Mammary epithelial cell (primary cell): ENCODE measurements at regions not wholly inside any gene's neighbourhood (a gene's known extent, or its start where the extent isn't known, plus 50 kb on each side); places are given as distances from the start of the nearest gene placed in this dataset.

Source experiments
- CTCF ChIP-seq, 2 donors: IDR thresholded peaks in 1 of 2; conservative IDR thresholded peaks in 1 of 2; 2 replicates each; pipeline ENCODE4 v1.5.1; 2011 to 2012; ENCODE audit warnings: inconsistent platforms in 2 of 2, low read length in 2 of 2, mild to moderate bottlenecking in 2 of 2, control low read depth in 1 of 2, low read depth in 1 of 2; ENCODE audit not compliant: insufficient read depth in 1 of 2; ENCODE audit errors: extremely low read depth in 1 of 2
- EZH2 ChIP-seq: IDR thresholded peaks from 2 replicates; pipeline ENCODE4 v1.6.1; 2012; ENCODE audit warnings: low read length, inconsistent platforms, borderline replicate concordance

GRCh38 chr2:128818704-128819491, 500.2 kb upstream of the HS6ST1 start:
- TF ChIP-seq CTCF (conservative IDR thresholded peaks at IDR 0.05 in 1 of 2, IDR thresholded peaks at IDR 0.05 in 1 of 2; ENCODE audit: extremely low read depth in 1 of 2, insufficient read depth in 1 of 2, low read depth in 1 of 2, low read length in 2 of 2) (no peak), EZH2 (no peak)
